GM12891 (cell line): ENCODE measurements at regions not wholly inside any gene's neighbourhood (a gene's known extent, or its start where the extent isn't known, plus 50 kb on each side); places are given as distances from the start of the nearest gene placed in this dataset.

Source experiments
- POLR2A ChIP-seq: IDR thresholded peaks from 2 replicates; pipeline ENCODE4 v1.6.1; 2011; ENCODE audit warnings: low read depth, low read length, control low read depth
- POLR2AphosphoS5 ChIP-seq: IDR thresholded peaks from 2 replicates; pipeline ENCODE4 v1.6.1; 2011; ENCODE audit warnings: low read depth, low read length, control low read depth
- TAF1 ChIP-seq: IDR thresholded peaks from 2 replicates; pipeline ENCODE4 v1.6.1; 2011; ENCODE audit warnings: low read depth, low read length, control low read depth

DNA sequence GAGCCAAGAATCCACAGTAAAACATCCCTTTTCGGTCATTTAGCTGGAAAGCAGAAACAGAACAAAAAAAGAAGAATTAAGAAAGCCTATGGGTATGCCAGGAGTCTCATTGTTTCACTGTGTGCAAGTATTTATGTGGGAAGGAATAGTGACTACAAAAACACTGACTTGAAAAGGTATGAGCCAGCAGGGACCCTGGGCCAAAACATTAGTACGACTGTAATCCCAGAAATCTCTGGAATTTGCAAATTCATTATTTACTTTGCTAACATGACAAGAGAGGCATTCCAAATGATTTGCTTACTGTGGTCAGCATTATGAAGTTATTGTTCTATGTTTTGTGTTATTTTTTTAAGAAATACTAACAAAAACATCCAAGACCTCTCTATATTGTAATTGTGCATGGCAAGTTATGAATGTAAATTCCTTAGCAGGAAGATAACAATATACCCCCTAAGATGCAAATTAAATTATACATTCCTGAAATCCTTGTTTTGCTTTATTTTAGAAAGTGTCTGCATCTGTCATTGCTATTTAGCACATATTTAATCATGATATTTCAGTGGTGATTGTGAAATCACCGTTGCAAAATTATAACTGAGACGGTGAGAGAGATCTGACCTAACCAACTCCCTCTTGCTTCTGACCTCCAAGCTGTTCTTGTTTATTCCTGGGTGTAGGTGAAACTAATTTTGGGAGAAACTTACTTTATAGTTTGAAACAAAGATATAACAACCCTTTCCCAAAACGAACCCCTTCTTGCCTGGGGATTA is 299.2 kb downstream of the ZPLD1 start:
- TF ChIP-seq POLR2A (no peak), POLR2AphosphoS5 (no peak), TAF1 (no peak)
